ENCODE measurements at regions not wholly inside any gene's neighbourhood (a gene's known extent, or its start where the extent isn't known, plus 50 kb on each side); places are given as distances from the start of the nearest gene placed in this dataset.

GRCh38 chr3:65112751-65113300 lies 425.0 kb upstream of the ADAMTS9 start:
- TF ChIP-seq POLR2A (IDR thresholded peaks at IDR 0.05) (no peak), POLR2AphosphoS5 (IDR thresholded peaks at IDR 0.05) (no peak)
- TF ChIP-seq, protein P1, sequence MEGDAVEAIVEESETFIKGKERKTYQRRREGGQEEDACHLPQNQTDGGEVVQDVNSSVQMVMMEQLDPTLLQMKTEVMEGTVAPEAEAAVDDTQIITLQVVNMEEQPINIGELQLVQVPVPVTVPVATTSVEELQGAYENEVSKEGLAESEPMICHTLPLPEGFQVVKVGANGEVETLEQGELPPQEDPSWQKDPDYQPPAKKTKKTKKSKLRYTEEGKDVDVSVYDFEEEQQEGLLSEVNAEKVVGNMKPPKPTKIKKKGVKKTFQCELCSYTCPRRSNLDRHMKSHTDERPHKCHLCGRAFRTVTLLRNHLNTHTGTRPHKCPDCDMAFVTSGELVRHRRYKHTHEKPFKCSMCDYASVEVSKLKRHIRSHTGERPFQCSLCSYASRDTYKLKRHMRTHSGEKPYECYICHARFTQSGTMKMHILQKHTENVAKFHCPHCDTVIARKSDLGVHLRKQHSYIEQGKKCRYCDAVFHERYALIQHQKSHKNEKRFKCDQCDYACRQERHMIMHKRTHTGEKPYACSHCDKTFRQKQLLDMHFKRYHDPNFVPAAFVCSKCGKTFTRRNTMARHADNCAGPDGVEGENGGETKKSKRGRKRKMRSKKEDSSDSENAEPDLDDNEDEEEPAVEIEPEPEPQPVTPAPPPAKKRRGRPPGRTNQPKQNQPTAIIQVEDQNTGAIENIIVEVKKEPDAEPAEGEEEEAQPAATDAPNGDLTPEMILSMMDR (IDR thresholded peaks at IDR 0.05): no peak
- H3K4me1 ChIP-seq (replicated peaks): no peaks in the 10 kb centered on the region
- DNase-seq (ENCODE audit: low spot score): no peak
- H3K27me3 ChIP-seq (replicated peaks; ENCODE audit: insufficient read depth): no peaks in the 10 kb centered on the region
- H3K4me3 ChIP-seq: no peak overlapping the region
- WGBS: 82% methylated on average over 6 of the region's 6 CpGs
- no peak overlapping the region for H3K27ac ChIP-seq
- no peaks in the 10 kb centered on the region for H3K36me3 ChIP-seq
- no peaks in the 10 kb centered on the region for H3K9me3 ChIP-seq
- intact Hi-C loops (cut with DNase I): no loop called here

DNA sequence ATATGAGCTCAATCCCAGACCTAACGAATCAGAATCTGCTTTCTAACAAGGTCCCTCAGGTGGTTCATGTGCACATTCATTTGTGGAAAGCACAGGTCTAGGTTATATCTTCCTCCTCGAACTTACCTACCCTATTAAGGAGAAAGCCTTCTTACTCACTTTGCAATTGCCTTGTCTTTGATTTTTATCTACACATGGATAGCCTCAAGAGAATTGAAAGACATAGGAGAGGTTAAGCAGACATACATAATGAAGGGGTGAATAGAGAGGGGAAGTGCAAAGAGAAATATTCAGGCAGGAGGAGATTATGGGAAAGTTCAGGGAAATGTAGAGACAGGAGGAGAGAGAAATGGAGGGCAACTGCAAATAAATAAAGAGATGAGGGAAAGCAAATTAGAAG lies 422.9 kb upstream of the ADAMTS9 start:
- H3K27ac ChIP-seq: no peak overlapping the region
- WGBS: 89% methylated on average over 2 of the region's 2 CpGs
- intact Hi-C loops (cut with DNase I): no loop called here

DNA sequence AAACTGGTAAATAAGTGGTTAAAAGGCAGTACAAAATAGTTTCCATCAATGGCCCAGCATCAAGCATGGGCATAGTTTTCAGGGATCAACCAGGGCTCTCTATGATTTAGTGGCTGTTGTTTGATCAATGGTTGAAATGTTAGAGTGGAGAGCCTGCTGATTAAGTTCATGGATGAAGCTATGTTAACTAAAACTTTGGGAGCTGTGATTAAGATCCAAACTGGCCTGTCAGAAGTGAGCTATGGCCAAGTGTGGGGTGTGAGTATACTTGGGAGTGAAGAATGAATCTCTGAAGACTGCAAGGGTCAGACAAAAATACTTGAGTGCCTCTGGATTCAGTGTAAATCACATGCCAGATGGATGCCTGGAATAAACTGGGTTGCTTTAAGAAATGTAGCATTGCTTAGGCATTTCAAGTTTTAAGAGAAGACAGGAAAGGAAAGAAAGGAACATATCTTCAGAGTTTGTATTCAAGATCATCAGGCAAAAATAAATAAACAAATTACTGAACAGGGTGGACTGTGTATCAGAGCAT lies 422.2 kb upstream of the ADAMTS9 start:
- H3K4me3 ChIP-seq: no peak overlapping the region
- intact Hi-C loops (cut with DNase I): no loop called here
- H3K27ac ChIP-seq: no peak overlapping the region
- no peaks in the 10 kb centered on the region for H3K27me3 ChIP-seq (replicated peaks; ENCODE audit: insufficient read depth)
- H3K9me3 ChIP-seq: no peaks in the 10 kb centered on the region
- no peaks in the 10 kb centered on the region for H3K4me1 ChIP-seq (replicated peaks)
- H3K36me3 ChIP-seq: no peaks in the 10 kb centered on the region
- no peak for TF ChIP-seq POLR2AphosphoS5 (IDR thresholded peaks at IDR 0.05)
- TF ChIP-seq, protein P1 (IDR thresholded peaks at IDR 0.05): no peak
- no peak for TF ChIP-seq POLR2A (IDR thresholded peaks at IDR 0.05)
- DNase-seq (ENCODE audit: low spot score): no peak

More for the DNA sequence above, 422.9 kb upstream of the ADAMTS9 start:
- Histone ChIP-seq H3K4me1 (replicated peaks) (no peaks in the 10 kb centered on the region), H3K4me3 (no peak overlapping the region), H3K9me3 (no peaks in the 10 kb centered on the region), H3K27me3 (replicated peaks; ENCODE audit: insufficient read depth) (no peaks in the 10 kb centered on the region), H3K36me3 (no peaks in the 10 kb centered on the region)
- no peak for DNase-seq (ENCODE audit: low spot score)
- TF ChIP-seq, protein P1 (IDR thresholded peaks at IDR 0.05): no peak
- TF ChIP-seq POLR2A (IDR thresholded peaks at IDR 0.05) (no peak), POLR2AphosphoS5 (IDR thresholded peaks at IDR 0.05) (no peak)

DNA sequence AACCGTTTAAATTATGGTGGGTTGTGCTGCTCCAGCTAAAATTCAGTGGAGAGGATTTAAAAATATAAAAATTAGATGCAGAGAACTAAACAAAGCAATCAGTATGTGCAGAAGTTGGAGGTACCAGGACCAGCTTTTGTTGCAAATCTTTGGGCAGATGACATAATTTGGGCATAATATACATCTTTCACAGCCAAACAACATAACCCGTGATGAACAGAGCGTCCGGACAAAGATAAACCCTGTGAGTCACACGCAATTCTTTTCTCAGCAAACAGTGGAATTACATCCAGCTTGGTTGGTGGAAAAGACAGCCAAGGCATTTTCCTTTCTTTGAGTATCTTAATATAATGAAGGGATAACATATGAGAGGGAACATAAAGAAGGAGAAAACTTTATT lies 419.4 kb upstream of the ADAMTS9 start:
- TF ChIP-seq, protein P1 (IDR thresholded peaks at IDR 0.05): no peak
- no peak for TF ChIP-seq POLR2AphosphoS5 (IDR thresholded peaks at IDR 0.05)
- TF ChIP-seq POLR2A (IDR thresholded peaks at IDR 0.05): no peak
- Histone ChIP-seq H3K27me3 (replicated peaks; ENCODE audit: insufficient read depth) (no peaks in the 10 kb centered on the region), H3K4me1 (replicated peaks) (no peaks in the 10 kb centered on the region), H3K4me3 (no peak overlapping the region), H3K36me3 (no peaks in the 10 kb centered on the region), H3K9me3 (no peaks in the 10 kb centered on the region), H3K27ac (no peak overlapping the region)
- intact Hi-C loops (cut with DNase I): no loop called here
- DNase-seq (ENCODE audit: low spot score): no peak
- 16% methylated on average over 5 of the region's 5 CpGs for WGBS

GRCh38 chr3:65101450-65101849 lies 413.6 kb upstream of the ADAMTS9 start:
- DNase-seq (ENCODE audit: low spot score): no peak
- Histone ChIP-seq H3K9me3 (no peaks in the 10 kb centered on the region), H3K27me3 (replicated peaks; ENCODE audit: insufficient read depth) (no peaks in the 10 kb centered on the region), H3K4me1 (replicated peaks) (no peaks in the 10 kb centered on the region), H3K27ac (no peak overlapping the region), H3K36me3 (no peaks in the 10 kb centered on the region), H3K4me3 (no peak overlapping the region)
- intact Hi-C loops (cut with DNase I): no loop called here
- 31% methylated on average over 1 of the region's 1 CpG for WGBS
- TF ChIP-seq POLR2AphosphoS5 (IDR thresholded peaks at IDR 0.05) (no peak), POLR2A (IDR thresholded peaks at IDR 0.05) (no peak)
- TF ChIP-seq, protein P1 (IDR thresholded peaks at IDR 0.05): no peak
